ENCODE measurements at regions not wholly inside any gene's neighbourhood (a gene's known extent, or its start where the extent isn't known, plus 50 kb on each side); places are given as distances from the start of the nearest gene placed in this dataset.
"Not testable (repeated sequence)": the region's sequence is repeated elsewhere in the genome, so short reads cannot be mapped to it uniquely, and the experiment has no call there.

DNA sequence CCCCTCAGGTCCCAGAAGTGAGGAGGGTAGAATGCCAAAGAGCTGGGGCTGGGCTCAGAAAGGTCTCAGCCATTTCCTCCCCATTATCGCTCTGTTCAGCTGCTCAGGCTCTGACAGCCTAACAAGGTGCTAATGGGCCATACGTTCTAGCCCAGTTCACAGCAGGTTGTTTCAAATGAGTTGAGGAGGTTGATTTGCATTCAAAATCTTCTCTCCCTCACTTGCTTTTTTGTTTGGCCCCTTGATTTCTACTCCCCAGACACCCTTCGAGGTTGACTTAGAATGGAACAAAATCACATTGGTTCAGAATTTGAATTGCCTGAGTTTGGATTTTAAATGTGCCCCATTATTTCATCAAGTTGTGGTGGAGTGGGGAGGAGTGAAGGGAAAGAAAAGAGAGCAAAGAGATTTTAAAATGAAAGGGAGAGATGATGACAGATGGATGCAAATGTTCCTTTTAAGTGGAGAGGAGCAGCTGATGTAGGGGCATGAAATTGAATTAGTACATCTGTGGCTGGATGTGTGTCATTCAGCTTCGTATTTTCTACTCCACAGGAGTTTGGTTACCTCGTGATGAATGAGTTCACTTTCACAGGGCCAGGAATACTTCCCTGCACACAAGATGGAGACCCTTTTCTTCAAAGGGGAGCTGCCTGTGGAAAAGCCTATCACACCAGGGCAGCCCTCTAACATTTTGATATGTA is 425.8 kb upstream of the CAMK1G start:
- no peak for DNase-seq
- in situ Hi-C loops (cut with HindIII; ENCODE audit: low pct_ligation_motif_present, low pct_unique_long_range_greater_than_20kb, low sequenced_read_pairs), result no loop called here

- in situ Hi-C loops (cut with HindIII; ENCODE audit: low pct_ligation_motif_present, low pct_unique_long_range_greater_than_20kb, low sequenced_read_pairs), result no loop called here
- no peak for DNase-seq
Measured at GRCh38 chr1:209158851-209159250, 424.7 kb upstream of the CAMK1G start.

GRCh38 chr1:209160230-209160629 is 423.3 kb upstream of the CAMK1G start:
- no peak for DNase-seq
- in situ Hi-C loops (cut with HindIII; ENCODE audit: low pct_ligation_motif_present, low pct_unique_long_range_greater_than_20kb, low sequenced_read_pairs), result no loop called here

DNA sequence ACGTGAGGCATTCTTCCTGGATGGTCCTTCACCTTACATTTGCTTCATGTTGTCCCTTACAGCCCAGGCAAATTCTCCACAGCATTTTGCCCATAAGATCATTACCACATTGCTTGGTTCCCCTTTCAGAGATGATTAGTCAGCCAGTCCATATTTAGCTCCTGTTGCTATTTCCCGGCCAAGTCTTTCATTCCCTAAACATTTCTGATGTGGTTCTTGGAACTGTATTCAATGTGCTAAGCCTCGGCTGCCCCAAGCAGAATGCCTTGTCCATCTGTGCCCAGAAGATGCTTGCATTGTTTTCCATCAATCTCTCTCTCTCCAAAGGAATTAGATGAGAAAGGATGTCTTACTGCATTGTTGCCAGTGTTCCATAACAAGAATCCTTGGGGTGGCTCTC is 420.9 kb upstream of the CAMK1G start:
- in situ Hi-C loops (cut with HindIII; ENCODE audit: low pct_ligation_motif_present, low pct_unique_long_range_greater_than_20kb, low sequenced_read_pairs), result no loop called here
- no peak for DNase-seq

DNA sequence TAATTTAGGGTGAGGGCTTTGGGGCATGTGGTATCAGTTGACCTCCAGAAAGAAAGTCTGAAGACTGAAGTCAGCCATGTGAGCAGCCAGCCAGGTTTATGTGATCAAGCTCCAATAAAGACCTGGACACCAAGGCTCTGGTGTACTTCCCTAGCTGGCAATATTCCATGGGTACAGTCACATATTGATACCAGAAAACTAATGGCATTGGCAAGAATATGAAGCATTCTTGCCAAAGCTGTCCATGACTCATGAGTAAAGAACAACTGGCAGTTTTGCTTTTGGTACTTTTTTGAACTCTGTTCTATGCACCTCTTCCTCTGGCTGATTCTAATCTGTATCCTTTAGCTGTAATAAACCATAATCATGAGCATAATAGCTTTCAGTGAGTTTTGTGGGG is 415.3 kb upstream of the CAMK1G start:
- in situ Hi-C loops (cut with HindIII; ENCODE audit: low pct_ligation_motif_present, low pct_unique_long_range_greater_than_20kb, low sequenced_read_pairs), result no loop called here
- peak; percentile 46 for DNase-seq

DNA sequence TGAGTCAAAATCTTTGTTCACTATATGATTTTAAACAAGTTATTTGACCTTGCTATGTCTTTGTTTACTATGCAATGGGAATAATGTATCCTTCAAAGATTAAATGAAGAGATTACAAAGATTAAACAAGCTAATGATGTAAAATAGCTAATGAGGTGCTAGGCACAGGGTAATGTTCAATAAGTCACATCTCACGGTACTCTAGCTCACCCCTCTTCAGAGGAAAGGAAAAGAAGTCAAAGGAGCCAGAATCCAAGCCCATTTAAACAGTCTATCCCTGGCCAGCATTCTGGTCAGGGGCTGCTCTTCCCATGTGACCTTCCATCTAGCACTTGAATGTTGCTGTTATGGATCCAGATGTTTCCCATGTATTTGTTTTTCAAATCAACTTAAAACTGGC is 412.4 kb upstream of the CAMK1G start:
- in situ Hi-C loops (cut with HindIII; ENCODE audit: low pct_ligation_motif_present, low pct_unique_long_range_greater_than_20kb, low sequenced_read_pairs), result no loop called here

DNA sequence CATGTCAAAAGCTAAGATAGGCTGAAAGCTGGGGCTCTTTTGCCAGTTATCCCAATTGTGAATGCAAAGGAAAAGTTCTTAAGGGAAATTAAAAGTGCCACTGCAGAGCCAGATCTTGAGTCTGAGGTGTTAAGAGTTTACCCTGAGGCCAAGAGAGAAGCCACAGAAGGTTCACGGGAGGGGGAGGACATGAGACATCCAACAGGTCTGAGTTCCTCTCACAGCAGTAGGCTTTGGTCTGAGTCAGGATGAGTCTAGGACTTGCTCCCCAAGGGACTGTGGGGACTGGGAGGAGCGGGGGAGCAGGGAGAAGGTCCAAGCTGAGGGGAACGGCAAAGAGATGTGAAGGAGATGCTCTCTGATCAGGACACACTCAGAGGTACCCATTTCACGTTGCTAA is 411.2 kb upstream of the CAMK1G start:
- in situ Hi-C loops (cut with HindIII; ENCODE audit: low pct_ligation_motif_present, low pct_unique_long_range_greater_than_20kb, low sequenced_read_pairs), result no loop called here
- DNase-seq, result no peak

More for the DNA sequence above, 412.4 kb upstream of the CAMK1G start:
- no peak for DNase-seq

DNA sequence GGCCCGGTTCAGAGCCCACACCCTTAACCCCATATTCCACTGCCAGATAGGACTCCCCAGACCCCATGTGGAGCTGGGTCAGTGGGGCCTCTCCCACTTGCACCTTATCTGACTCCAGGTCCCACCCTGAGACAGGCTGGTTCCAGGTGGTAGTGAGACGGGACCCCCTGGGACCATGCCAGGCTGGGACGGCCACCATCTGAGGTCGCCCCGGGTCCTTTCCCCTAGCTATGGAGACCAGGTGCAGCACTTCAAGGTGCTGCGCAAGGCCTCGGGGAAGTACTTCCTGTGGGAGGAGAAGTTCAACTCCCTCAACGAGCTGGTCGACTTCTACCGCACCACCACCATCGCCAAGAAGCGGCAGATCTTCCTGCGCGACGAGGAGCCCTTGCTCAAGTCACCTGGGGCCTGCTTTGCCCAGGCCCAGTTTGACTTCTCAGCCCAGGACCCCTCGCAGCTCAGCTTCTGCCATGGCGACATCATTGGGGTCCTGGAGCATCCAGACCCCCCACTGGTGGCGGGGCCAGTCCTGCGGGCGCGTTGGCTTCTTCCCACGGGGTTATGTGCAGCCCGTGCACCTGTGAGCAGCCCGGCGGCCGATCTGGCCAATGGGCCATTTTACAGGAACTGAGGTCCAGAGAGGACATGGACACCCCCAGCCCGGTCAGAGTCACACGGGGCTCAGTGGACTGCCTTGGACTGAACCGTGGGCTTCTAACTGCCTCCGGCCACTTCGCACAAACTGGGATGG is 410.5 kb upstream of the CAMK1G start:
- not testable (repeated sequence) for DNase-seq

GRCh38 chr1:209173796-209174195 is 409.7 kb upstream of the CAMK1G start:
- in situ Hi-C loops (cut with HindIII; ENCODE audit: low pct_ligation_motif_present, low pct_unique_long_range_greater_than_20kb, low sequenced_read_pairs); DNase-seq: not testable (repeated sequence)

More for the DNA sequence above, 410.5 kb upstream of the CAMK1G start:
- in situ Hi-C loops (cut with HindIII; ENCODE audit: low pct_ligation_motif_present, low pct_unique_long_range_greater_than_20kb, low sequenced_read_pairs), result not testable (repeated sequence)

DNA sequence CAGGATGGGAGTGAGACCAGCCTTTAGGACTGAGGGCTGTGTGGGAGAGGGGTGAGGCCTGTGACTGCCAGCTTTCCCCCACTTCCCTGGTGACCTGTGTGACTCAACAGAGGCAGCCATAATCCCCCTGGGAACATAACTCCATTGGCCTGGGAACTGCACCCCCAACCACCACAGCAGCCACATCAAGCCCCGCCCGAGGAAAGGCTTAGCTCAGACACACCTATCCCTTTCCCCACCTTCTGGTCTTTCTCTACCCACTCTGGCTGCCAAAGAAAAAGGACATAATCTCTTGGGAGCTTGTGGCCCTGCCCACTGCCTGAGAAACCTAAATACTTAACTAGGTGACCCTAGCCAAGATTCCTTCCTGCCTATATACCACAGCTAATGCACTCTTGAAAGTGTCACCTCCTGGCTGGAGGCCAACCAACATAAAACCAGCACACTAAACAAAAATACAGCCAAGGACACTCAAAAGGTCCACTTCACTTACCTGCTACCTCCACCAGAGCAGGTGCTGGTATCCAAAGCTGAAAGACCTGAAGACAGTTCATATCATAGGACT is 406.6 kb upstream of the CAMK1G start:
- DNase-seq, result no peak
- in situ Hi-C loops (cut with HindIII; ENCODE audit: low pct_ligation_motif_present, low pct_unique_long_range_greater_than_20kb, low sequenced_read_pairs), result no loop called here

- DNase-seq, result no peak
- in situ Hi-C loops (cut with HindIII; ENCODE audit: low pct_ligation_motif_present, low pct_unique_long_range_greater_than_20kb, low sequenced_read_pairs), result no loop called here
Measured at GRCh38 chr1:209183195-209183594, 400.3 kb upstream of the CAMK1G start.

- in situ Hi-C loops (cut with HindIII; ENCODE audit: low pct_ligation_motif_present, low pct_unique_long_range_greater_than_20kb, low sequenced_read_pairs), result no loop called here
- DNase-seq, result no peak
Measured at GRCh38 chr1:209187589-209187988, 395.9 kb upstream of the CAMK1G start.

- in situ Hi-C loops (cut with HindIII; ENCODE audit: low pct_ligation_motif_present, low pct_unique_long_range_greater_than_20kb, low sequenced_read_pairs), result no loop called here
- peak; percentile 80 for DNase-seq
Measured at GRCh38 chr1:209190591-209191261, 392.8 kb upstream of the CAMK1G start.

- in situ Hi-C loops (cut with HindIII; ENCODE audit: low pct_ligation_motif_present, low pct_unique_long_range_greater_than_20kb, low sequenced_read_pairs), result no loop called here
- DNase-seq, result no peak
Measured at GRCh38 chr1:209191262-209191634, 392.3 kb upstream of the CAMK1G start.

GRCh38 chr1:209196140-209196539 is 387.4 kb upstream of the CAMK1G start:
- no peak for DNase-seq
- in situ Hi-C loops (cut with HindIII; ENCODE audit: low pct_ligation_motif_present, low pct_unique_long_range_greater_than_20kb, low sequenced_read_pairs), result no loop called here

- no peak for DNase-seq
Measured at GRCh38 chr1:209198961-209199750, 384.4 kb upstream of the CAMK1G start.

GRCh38 chr1:209199822-209200221 is 383.7 kb upstream of the CAMK1G start:
- in situ Hi-C loops (cut with HindIII; ENCODE audit: low pct_ligation_motif_present, low pct_unique_long_range_greater_than_20kb, low sequenced_read_pairs), result no loop called here
- DNase-seq, result no peak

More at GRCh38 chr1:209198961-209199750, 384.4 kb upstream of the CAMK1G start:
- in situ Hi-C loops (cut with HindIII; ENCODE audit: low pct_ligation_motif_present, low pct_unique_long_range_greater_than_20kb, low sequenced_read_pairs), result no loop called here

DNA sequence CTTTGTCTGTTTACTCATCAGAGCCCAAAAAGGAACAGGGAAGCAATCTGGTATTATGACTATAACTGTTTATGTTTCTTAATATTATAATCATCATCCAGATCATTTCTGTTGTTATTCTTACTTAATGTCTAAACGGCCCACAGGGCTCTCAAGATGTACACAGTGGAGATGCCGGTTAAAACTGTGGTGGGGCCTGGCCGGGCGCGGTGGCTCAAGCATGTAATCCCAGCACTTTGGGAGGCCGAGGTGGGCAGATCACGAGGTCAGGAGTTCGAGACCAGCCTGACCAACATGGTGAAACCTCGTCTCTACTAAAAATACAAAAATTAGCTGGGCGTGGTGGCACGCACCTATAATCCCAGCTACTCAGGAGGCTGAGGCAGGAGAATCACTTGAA is 381.2 kb upstream of the CAMK1G start:
- in situ Hi-C loops (cut with HindIII; ENCODE audit: low pct_ligation_motif_present, low pct_unique_long_range_greater_than_20kb, low sequenced_read_pairs); DNase-seq: not testable (repeated sequence)
